GM23248 (cell line): ENCODE measurements at regions not wholly inside any gene's neighbourhood (a gene's known extent, or its start where the extent isn't known, plus 50 kb on each side); places are given as distances from the start of the nearest gene placed in this dataset.

Source experiments
- DNase-seq: peaks from one replicate; pipeline ENCODE4 v3.0.0-alpha.2; 2015
- H2AFZ ChIP-seq: fragments of 200-600 bp; sonication (generic); 2 replicates; pipeline ENCODE4 v1.6.1; 2016; ENCODE audit warnings: antibody characterized with exemption
- H3F3A ChIP-seq: fragments of 200-600 bp; sonication (generic); 2 replicates; pipeline ENCODE4 v1.6.1; 2016; ENCODE audit warnings: mild to moderate bottlenecking, antibody characterized with exemption, mixed run types; ENCODE audit not compliant: insufficient read depth
- H3K27ac ChIP-seq: fragments of 200-600 bp; sonication (generic); 2 replicates; pipeline ENCODE4 v1.5.1; 2016; ENCODE audit warnings: mild to moderate bottlenecking
- H3K27me3 ChIP-seq: fragments of 200-600 bp; sonication (generic); replicated peaks from 2 replicates; pipeline ENCODE4 v1.6.1; 2016; ENCODE audit warnings: mild to moderate bottlenecking; ENCODE audit not compliant: insufficient read depth
- H3K36me3 ChIP-seq: fragments of 200-600 bp; sonication (generic); 2 replicates; pipeline ENCODE4 v1.6.1; 2016; ENCODE audit warnings: low read depth, mild to moderate bottlenecking
- H3K4me1 ChIP-seq: fragments of 200-600 bp; sonication (generic); 2 replicates; pipeline ENCODE4 v1.6.1; 2016; ENCODE audit warnings: mild to moderate bottlenecking; ENCODE audit not compliant: insufficient read depth
- H3K4me2 ChIP-seq: fragments of 200-600 bp; sonication (generic); one replicate; pipeline ENCODE4 v1.6.1; 2016; ENCODE audit warnings: mild to moderate bottlenecking; ENCODE audit not compliant: unreplicated experiment
- H3K4me3 ChIP-seq: fragments of 200-600 bp; sonication (generic); 2 replicates; pipeline ENCODE4 v1.5.1; 2016; ENCODE audit warnings: mild to moderate bottlenecking
- H3K79me2 ChIP-seq: fragments of 200-600 bp; sonication (generic); 2 replicates; pipeline ENCODE4 v1.6.1; 2016; ENCODE audit warnings: mild to moderate bottlenecking; ENCODE audit not compliant: insufficient read depth
- H3K9ac ChIP-seq: fragments of 200-600 bp; sonication (generic); 2 replicates; pipeline ENCODE4 v1.6.1; 2016; ENCODE audit warnings: mild to moderate bottlenecking
- H3K9me2 ChIP-seq: fragments of 200-600 bp; sonication (generic); 2 replicates; pipeline ENCODE4 v1.6.1; 2016; ENCODE audit warnings: mixed run types, mild to moderate bottlenecking, moderate library complexity; ENCODE audit not compliant: insufficient read depth
- H3K9me3 ChIP-seq: fragments of 200-600 bp; sonication (generic); one replicate; pipeline ENCODE4 v1.6.1; 2017; ENCODE audit warnings: low read depth
- H4K20me1 ChIP-seq: fragments of 200-600 bp; sonication (generic); 2 replicates; pipeline ENCODE4 v1.6.0; 2016; ENCODE audit not compliant: insufficient read depth
- EZH2 ChIP-seq: fragments of 200-600 bp; sonication (generic); IDR thresholded peaks from 2 replicates; pipeline ENCODE4 v1.6.1; 2018; ENCODE audit warnings: antibody characterized with exemption, mild to moderate bottlenecking; ENCODE audit not compliant: insufficient read depth, poor library complexity, severe bottlenecking
- EZH2phosphoT487 ChIP-seq: fragments of 200-600 bp; sonication (generic); IDR thresholded peaks from 2 replicates; pipeline ENCODE4 v1.6.1; 2018; ENCODE audit warnings: antibody characterized with exemption, moderate library complexity, mild to moderate bottlenecking, low read depth; ENCODE audit not compliant: insufficient read depth
- WGBS, 2 experiments: methylation state at CpG; one replicate each; pipeline ENCODE4 v1.1.6; 2015 to 2017; ENCODE audit warnings: low lambda C conversion rate in 2 of 2, low coverage in 1 of 2; ENCODE audit errors: missing lambda C conversion rate in 2 of 2; 5-methylcytosine and 5-hydroxymethylcytosine counted together
- in situ Hi-C: fragments of 300-500 bp; cut with MboI; formaldehyde crosslinking; loops from 2 replicates; pipeline ENCODE4 v1.15.0; 2020

- H3K27ac ChIP-seq, result peak overlapping the region; percentile 47
- peaks cover 7% of the 10 kb centered on the region; the same call in 1 of the 2 replicates for H3K4me1 ChIP-seq
- peak overlapping the region; percentile 23 for H3K4me2 ChIP-seq
- H2AFZ ChIP-seq, result 0 out of 2 replicates have a peak overlapping the region, but pooled peaks have one; percentile 43
- peak; percentile 93 for DNase-seq
- 38 to 42% methylated on average over 5 of the region's 5 CpGs for WGBS, 2 experiments
- no peaks in the 10 kb centered on the region for H4K20me1 ChIP-seq
- TF ChIP-seq EZH2 (no peak), EZH2phosphoT487 (no peak)
- no peaks in the 10 kb centered on the region for H3K9me3 ChIP-seq
- H3K27me3 ChIP-seq, result no peaks in the 10 kb centered on the region
- in situ Hi-C loops, result no loop called here
- H3K79me2 ChIP-seq, result no peaks in the 10 kb centered on the region
- H3K36me3 ChIP-seq, result no peaks in the 10 kb centered on the region
- H3K9me2 ChIP-seq, result no peaks in the 10 kb centered on the region
- 0 out of 2 replicates have a peak, but pooled peaks cover 8% of the 10 kb centered on the region for H3F3A ChIP-seq
- H3K4me3 ChIP-seq, result no peak overlapping the region
- H3K9ac ChIP-seq, result no peak overlapping the region
These were observed 400.8 kb upstream of the SLIT2 start for GRCh38 chr4:19850909-19851308.

DNA sequence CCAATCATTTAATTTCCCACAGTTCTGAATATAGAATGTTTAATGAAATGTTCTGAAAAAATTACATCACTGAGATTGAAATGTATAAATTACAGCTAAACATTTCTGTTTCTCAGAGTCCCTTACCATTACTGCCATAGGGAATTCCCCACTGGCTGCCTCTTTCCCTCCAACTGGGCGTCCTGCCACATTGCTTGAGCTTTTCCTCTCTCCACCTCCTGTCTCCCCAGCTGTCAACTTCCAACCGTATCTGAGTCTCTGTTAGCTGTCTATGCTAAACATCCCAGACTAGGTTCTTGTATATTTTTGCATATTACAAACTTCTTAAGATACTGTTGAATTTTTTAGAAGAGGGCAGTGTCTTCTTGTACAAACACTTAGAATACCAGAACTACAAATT, 407.3 kb upstream of the SLIT2 start:
- Histone ChIP-seq H3K27me3 (no peaks in the 10 kb centered on the region), H3K4me1 (no peaks in the 10 kb centered on the region), H3K9me2 (no peaks in the 10 kb centered on the region), H3K79me2 (no peaks in the 10 kb centered on the region), H2AFZ (no peak overlapping the region), H3F3A (no peaks in the 10 kb centered on the region), H3K9ac (no peak overlapping the region), H3K4me3 (no peak overlapping the region), H3K4me2 (no peak overlapping the region), H4K20me1 (no peaks in the 10 kb centered on the region), H3K27ac (no peak overlapping the region), H3K36me3 (no peaks in the 10 kb centered on the region), H3K9me3 (no peaks in the 10 kb centered on the region)
- no peak for DNase-seq
- TF ChIP-seq EZH2, result no peak
- TF ChIP-seq EZH2phosphoT487, result no peak
- in situ Hi-C loops, result no loop called here
- 42 to 43% methylated on average over 2 of the region's 2 CpGs for WGBS, 2 experiments

DNA sequence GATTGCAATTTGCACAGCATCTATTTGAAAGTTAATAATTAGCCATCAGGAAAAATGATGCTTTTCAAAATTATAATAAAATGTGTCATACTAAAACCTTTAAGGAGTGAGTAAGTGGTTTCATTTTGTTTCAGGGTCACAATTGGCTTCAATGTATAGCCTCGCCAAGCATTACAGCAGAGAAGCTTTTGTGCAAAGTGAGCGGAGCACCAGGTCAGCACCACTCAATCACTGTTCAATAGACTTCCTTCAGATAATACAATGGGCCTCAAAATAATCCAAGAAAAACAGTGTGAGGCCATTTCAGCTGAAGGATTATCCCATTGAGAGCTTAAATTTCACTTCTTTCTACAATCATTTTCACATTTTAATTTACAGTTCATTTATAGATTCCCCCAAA, 409.2 kb upstream of the SLIT2 start:
- WGBS, 2 experiments, result 95 to 98% methylated on average over 2 of the region's 2 CpGs
- in situ Hi-C loops, result no loop called here

DNA sequence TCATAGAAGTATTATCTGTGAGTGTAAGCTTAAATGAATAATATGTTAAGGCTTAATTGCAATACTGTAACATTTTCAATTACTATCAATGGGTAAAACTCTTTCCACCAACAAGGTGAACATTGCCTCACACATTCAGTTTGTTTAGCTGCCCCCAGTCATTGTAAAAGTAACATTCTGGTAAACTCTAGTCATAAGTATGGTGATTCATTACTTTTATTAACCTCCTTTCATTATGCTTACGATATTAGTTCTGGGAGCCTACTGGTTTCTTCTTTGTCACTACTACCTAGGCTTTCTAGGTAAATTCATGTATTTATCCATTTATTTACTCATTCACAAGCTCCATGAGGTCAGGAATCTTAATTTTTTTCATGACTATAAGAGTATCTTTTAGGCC, 412.8 kb upstream of the SLIT2 start:
- WGBS, 2 experiments, result 88 to 100% methylated on average over 1 of the region's 1 CpG
- Histone ChIP-seq H3K4me1 (no peaks in the 10 kb centered on the region), H3K4me3 (no peak overlapping the region), H3K79me2 (no peaks in the 10 kb centered on the region), H4K20me1 (no peaks in the 10 kb centered on the region), H3F3A (no peaks in the 10 kb centered on the region), H3K27ac (no peak overlapping the region), H2AFZ (no peak overlapping the region), H3K9me3 (no peaks in the 10 kb centered on the region), H3K4me2 (no peak overlapping the region), H3K27me3 (no peaks in the 10 kb centered on the region), H3K9ac (no peak overlapping the region), H3K9me2 (no peaks in the 10 kb centered on the region), H3K36me3 (no peaks in the 10 kb centered on the region)
- TF ChIP-seq EZH2phosphoT487, result no peak
- TF ChIP-seq EZH2, result no peak
- in situ Hi-C loops, result no loop called here
- no peak for DNase-seq

More for the DNA sequence above, 409.2 kb upstream of the SLIT2 start:
- Histone ChIP-seq H3K9ac (no peak overlapping the region), H3K9me2 (no peaks in the 10 kb centered on the region), H3K27ac (no peak overlapping the region), H3K4me1 (no peaks in the 10 kb centered on the region), H3K4me2 (no peak overlapping the region), H4K20me1 (no peaks in the 10 kb centered on the region), H2AFZ (no peak overlapping the region), H3F3A (no peaks in the 10 kb centered on the region), H3K9me3 (no peaks in the 10 kb centered on the region), H3K27me3 (no peaks in the 10 kb centered on the region), H3K36me3 (no peaks in the 10 kb centered on the region), H3K4me3 (no peak overlapping the region), H3K79me2 (no peaks in the 10 kb centered on the region)
- TF ChIP-seq EZH2phosphoT487 (no peak), EZH2 (no peak)
- DNase-seq, result no peak

DNA sequence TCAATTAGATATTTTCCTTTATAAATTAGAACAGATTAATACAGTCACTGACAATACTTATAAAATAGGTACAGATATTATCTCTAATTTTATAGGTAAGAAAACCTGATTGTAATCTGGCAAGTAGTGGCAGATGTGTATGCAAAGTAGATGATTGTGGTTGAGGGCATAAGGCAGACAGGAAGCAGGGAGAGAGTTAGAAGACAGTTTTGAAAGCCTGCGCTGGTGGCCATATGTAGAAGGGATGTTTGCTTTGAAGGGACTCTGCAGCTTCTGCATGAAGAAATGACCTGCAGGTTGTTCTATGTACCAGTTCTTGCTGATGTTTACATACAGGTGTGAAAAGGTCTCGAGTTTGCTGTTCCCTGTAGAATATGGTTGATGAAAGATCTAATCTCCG, 416.3 kb upstream of the SLIT2 start:
- H3K27me3 ChIP-seq, result no peaks in the 10 kb centered on the region
- peaks cover 18% of the 10 kb centered on the region for H3K4me1 ChIP-seq
- 84 to 87% methylated on average over 3 of the region's 3 CpGs for WGBS, 2 experiments

More for the DNA sequence above, 416.3 kb upstream of the SLIT2 start:
- no peak for TF ChIP-seq EZH2phosphoT487
- no peak for TF ChIP-seq EZH2
- in situ Hi-C loops, result no loop called here
- Histone ChIP-seq H3K27ac (no peak overlapping the region), H3K9me2 (no peaks in the 10 kb centered on the region), H3K79me2 (no peaks in the 10 kb centered on the region), H3K9ac (no peak overlapping the region), H3K4me3 (no peak overlapping the region), H3F3A (peaks cover 18% of the 10 kb centered on the region), H4K20me1 (no peaks in the 10 kb centered on the region), H3K36me3 (no peaks in the 10 kb centered on the region), H3K4me2 (no peak overlapping the region), H3K9me3 (no peaks in the 10 kb centered on the region), H2AFZ (no peak overlapping the region)
- no peak for DNase-seq
